GM03348 (cell line): ENCODE measurements at regions not wholly inside any gene's neighbourhood (a gene's known extent, or its start where the extent isn't known, plus 50 kb on each side); places are given as distances from the start of the nearest gene placed in this dataset.

Source experiments
- DNase-seq: peaks from one replicate; pipeline ENCODE4 v3.0.0; 2012; ENCODE audit warnings: low spot score

GRCh38 chr4:11342401-11342800 is 86.3 kb downstream of the HS3ST1 start:
- no peak for DNase-seq

GRCh38 chr4:11341337-11342043 is 87.2 kb downstream of the HS3ST1 start:
- DNase-seq = no peak

- no peak for DNase-seq
These were observed 89.5 kb downstream of the HS3ST1 start for GRCh38 chr4:11338956-11339782.

GRCh38 chr4:11337287-11337686 is 91.4 kb downstream of the HS3ST1 start:
- DNase-seq = no peak

DNA sequence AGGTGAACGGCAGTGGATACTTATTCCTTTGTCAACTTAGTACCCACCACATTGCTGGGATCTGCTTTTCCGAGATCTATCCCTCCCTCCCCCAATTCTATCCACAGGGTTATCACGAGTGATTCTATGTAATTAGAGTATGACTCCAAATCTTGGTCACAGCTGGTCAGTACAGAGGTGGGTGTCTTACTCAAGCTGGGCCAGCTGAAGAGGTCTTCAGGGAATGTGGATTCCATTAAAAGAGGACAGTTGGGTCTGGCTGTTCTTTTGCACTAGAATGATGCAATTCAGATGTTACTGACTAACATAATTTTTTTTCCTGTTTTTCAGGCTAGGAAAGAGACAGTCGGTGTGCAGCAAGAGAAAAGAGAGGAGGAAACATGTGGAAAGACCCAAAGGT is 92.3 kb downstream of the HS3ST1 start:
- no peak for DNase-seq

DNA sequence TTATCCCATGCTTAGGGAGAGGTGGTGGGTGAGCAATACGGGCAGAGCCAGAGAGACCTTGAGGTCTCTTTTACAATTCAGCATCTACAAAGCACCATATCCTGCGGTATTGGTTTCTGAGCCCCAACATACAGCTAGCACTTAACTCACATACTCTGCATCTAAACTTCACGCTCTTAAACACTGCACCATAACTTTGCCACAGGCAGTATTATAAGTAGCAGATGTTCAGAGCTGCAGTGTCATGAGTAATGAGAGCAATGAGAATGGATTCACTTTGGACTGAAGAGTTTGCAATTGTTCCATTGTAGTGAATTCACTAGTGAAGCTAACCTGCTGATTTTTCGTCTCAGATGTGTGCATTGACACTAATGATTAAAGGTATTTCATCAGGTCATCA is 93.8 kb downstream of the HS3ST1 start:
- DNase-seq = no peak

DNA sequence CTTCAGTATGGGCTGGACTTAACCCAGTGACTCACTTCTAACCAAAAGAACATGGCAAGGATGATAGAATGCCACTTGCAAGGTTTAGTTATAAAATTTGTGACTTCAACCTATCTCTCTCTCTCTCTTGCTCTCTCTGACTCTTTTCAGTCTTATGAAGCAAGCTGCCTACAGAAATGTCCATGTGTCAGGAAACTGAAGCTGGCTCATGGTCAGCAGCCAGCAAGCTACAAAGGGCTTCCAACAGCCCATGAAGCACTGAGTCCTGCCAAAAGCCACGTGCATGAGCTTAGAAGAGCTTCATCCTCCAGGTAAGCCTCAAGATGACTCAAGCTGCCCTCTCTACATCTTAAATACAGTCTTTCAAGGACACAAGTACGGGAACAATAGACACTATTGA is 100.3 kb downstream of the HS3ST1 start:
- no peak for DNase-seq

DNA sequence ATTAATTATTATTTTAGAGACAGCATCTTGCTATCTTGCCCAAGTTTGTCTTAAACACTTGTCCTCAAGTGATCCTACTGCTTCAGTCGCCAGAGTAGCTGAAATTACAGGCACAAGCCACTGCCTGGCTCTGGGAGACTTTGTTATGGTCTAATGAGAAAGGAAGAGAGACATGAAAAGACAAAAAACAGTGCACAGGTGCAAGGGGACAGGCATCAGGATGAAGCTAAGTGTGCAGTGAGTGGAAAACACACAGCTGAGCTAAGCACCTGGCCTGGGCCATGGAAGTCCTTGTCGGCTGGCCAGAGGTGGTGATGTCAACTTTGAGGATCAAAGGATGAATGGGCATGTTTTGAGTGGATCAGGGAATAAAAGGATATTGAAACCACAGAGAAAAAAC is 102.7 kb downstream of the HS3ST1 start:
- no peak for DNase-seq

GRCh38 chr4:11323771-11324170 is 104.9 kb downstream of the HS3ST1 start:
- DNase-seq = no peak

DNA sequence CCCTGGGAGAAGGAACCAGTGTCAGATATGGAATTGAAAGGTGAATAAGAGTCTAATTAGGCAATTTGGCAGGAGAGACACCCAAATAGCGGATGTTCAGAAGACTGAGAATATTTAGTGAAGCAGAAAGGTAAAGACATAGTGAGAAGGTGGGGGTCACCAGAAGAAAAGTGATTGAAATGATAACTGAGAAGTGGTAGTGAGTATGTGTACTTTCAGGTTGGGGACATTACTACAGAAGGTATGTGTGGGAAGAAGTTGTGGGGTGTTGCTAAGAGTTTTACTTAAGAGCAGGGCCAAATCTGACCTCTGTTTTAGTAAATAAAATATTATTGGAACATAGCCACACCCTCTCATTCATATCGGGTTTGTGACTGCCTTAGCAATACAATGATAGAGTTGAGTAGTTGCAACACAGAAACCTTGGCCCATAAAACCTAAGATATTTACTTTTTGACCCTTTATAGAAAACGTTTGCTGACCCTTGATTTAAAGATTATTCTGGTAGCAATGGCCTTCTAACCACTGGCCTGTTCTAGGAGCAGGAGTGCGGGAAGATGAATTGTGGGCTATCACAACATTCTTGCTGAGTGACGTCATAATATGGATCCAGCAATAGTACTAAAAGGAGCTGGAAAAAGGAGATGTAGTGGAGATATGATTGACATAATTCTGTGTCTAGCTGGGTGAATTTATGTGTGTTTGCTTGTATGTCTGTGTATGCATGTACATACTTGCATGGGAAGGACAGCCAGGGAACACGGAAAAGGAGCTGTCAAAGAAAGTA is 115.3 kb downstream of the HS3ST1 start:
- no peak for DNase-seq

GRCh38 chr4:11312389-11312788 is 116.3 kb downstream of the HS3ST1 start:
- DNase-seq = no peak

DNA sequence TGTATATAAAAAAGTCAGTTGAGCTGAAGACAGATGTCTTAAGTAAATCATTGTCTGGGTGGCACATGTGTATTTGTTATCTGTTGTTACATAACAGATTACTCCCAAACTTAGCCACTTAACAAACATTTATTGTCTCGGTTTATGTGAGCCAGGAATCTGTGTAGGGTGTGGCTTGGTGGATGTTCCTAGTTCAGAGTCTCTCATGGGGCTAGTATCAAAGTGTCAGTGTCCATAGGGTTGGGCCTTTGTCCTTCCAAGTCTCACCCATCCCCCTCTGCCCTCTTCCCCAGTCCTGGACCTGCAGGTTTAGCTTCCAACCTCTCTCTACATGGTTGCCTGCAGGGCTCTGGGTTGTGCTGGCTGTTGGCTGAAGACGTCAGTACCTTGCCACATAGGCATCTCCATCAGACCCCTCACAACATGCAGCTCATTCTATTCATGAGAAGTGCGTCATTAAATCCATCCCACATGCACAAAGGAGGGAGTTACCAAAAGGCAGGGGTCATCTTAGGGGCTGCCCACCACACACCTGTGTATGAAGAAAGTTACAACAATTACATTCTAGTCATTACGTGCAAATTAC is 127.5 kb downstream of the HS3ST1 start:
- DNase-seq = no peak

- DNase-seq = no peak
These were observed 128.9 kb downstream of the HS3ST1 start for GRCh38 chr4:11299836-11300235.

DNA sequence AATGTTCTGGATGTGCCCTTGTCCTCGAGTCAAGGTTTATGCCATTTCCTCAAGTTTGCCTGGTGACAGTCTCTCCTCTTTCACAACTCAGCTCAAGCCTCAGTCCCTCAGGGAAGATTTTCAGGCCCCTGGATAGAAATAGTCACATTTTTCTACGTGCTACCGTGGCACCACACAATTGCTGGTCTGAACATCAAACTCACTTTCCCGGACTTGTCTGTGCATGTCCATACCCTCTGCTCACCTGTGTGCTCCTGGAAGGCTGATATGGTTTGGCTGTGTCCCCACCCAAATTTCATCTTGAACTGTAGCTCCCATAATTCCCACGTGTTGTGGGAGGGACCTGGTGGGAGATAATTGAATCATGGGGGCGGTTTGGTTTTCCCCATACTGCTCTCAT is 129.7 kb downstream of the HS3ST1 start:
- no peak for DNase-seq

- DNase-seq = no peak
These were observed 130.2 kb downstream of the HS3ST1 start for GRCh38 chr4:11298451-11298850.

- no peak for DNase-seq
These were observed 131.1 kb downstream of the HS3ST1 start for GRCh38 chr4:11297627-11298026.

DNA sequence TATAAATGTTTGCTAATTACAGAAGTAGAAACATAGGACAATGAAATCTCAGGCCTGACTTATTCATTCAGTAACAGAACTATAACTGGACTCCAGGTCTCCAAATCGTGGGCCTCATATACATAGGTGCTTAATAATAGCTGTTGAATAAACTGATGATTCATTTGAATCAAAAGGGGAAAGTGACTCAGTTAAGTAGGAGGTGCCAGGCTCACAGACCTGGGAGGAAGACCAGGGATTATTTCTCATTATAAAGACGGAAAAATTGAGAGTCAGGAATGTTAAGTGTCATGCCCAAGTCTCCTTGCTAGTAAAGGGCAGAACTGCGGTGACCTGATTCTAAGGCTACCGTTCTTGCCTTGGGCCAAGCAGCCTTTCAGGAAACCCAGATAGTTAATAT is 131.5 kb downstream of the HS3ST1 start:
- no peak for DNase-seq

DNA sequence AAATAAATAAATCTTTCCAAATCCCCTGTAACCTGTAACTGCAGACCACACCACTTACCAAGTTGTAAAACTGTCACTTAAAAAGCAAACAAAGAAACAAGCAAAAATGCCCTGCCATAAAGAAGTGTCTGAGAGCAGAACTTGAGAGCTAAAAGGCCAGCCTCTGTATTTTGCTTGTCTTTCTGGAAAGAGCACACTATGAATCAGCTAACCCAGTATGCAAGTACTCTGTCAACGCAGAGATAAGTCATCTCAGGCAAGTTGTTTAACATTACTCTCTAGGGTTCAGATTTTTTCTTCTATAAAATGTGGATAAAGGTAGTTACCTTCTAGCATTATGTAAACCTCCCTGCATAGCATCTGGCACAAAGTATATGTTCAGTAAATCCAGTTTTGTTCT is 134.8 kb downstream of the HS3ST1 start:
- no peak for DNase-seq

DNA sequence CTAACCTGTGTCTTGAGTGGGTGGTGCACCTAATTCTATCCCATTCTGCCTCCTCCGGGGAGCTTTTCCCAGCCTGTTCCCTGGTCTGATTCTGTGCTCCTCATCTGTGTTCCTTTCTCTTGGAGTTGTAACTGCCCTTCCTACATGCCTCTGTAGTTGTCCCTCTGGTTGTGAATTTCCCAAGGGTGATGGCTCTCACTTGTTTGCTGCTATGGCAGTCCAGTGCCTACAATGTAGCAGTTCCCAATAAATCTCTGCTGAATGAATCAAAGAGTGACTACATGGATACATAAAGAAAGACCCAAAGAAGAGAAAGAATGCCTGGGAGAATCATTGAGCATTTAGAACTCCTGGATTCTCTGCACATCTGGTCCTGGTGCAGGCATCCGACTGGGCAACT is 141.6 kb downstream of the HS3ST1 start:
- DNase-seq = no peak

GRCh38 chr4:11286533-11286932 is 142.2 kb downstream of the HS3ST1 start:
- no peak for DNase-seq

- no peak for DNase-seq
These were observed 147.0 kb downstream of the HS3ST1 start for GRCh38 chr4:11281720-11282119.

DNA sequence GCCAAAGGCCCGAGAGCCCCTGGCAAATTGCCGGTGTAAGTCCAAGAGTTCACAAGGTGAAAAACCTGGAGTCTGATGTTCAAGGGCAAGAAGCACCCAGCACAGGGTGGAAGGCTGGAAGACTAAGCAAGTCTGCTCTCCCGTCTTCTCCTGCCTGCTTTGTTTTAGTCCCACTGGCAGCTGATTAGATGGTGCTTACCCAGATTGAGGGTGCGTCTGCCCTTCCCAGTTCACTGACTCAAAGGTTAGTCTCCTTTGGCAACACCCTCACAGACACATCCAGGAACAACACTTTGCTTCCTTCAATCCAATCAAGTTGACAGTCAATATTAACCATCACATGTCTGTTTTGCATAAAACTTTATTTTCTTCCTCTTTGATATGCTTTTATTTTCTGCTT is 157.4 kb downstream of the HS3ST1 start:
- DNase-seq = no peak

DNA sequence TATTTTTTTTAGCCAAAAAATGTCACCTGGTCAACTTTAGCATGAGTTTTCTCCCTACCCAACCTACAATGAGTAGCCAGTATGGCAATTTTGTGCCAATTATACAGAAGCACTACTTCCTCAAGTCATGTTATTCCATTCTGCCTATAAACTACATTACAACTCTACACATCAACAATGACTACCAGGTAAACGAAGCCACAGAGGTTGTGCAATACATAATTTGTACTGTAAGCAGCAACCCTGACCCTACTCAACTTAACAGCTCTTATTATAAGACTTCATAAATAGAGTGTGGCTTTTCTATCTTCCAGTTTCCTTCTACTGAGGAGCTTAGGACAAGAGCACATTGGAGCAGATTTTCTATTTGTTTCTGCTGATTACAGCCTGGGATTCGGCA is 160.5 kb downstream of the HS3ST1 start:
- no peak for DNase-seq
